GM23338 (cell line): ENCODE measurements at regions not wholly inside any gene's neighbourhood (a gene's known extent, or its start where the extent isn't known, plus 50 kb on each side); places are given as distances from the start of the nearest gene placed in this dataset.

Experiments
- CREB1 ChIP-seq: fragments of 250-450 bp; sonication (Bioruptor Pico); IDR thresholded peaks from 2 replicates; pipeline ENCODE4 v1.5.0; 2020; ENCODE audit warnings: low read depth, mild to moderate bottlenecking, moderate library complexity
- ETS1 ChIP-seq: IDR thresholded peaks from 2 replicates; pipeline ENCODE4 v1.6.1; 2016; ENCODE audit warnings: antibody characterized with exemption
- EZH2 ChIP-seq: fragments of 200-600 bp; sonication (generic); IDR thresholded peaks from one replicate; pipeline ENCODE4 v1.8.0; 2017; ENCODE audit warnings: antibody characterized with exemption, mild to moderate bottlenecking, low read depth; ENCODE audit not compliant: unreplicated experiment
- EZH2phosphoT487 ChIP-seq: fragments of 200-600 bp; sonication (generic); IDR thresholded peaks from one replicate; pipeline ENCODE4 v1.8.1; 2018; ENCODE audit warnings: antibody characterized with exemption; ENCODE audit not compliant: unreplicated experiment
- JUNB ChIP-seq: IDR thresholded peaks from one replicate; pipeline ENCODE4 v1.6.1; 2016; ENCODE audit warnings: antibody characterized with exemption; ENCODE audit not compliant: unreplicated experiment
- POLR2AphosphoS5 ChIP-seq: IDR thresholded peaks from 2 replicates; pipeline ENCODE4 v1.6.1; 2016; ENCODE audit warnings: antibody characterized with exemption, low read depth
- ZNF331 ChIP-seq: fragments of 250-450 bp; sonication (Bioruptor Pico); IDR thresholded peaks from 2 replicates; pipeline ENCODE4 v1.5.0; 2020; ENCODE audit warnings: low read depth, mild to moderate bottlenecking, moderate library complexity
- TF ChIP-seq, protein P1 (sequence below), 2 experiments: fragments of 200-600 bp in 1 of 2; sonication (generic) in 1 of 2; conservative IDR thresholded peaks; 2 replicates each; pipeline versions ENCODE4 v1.5.1 to v1.6.1; 2016 to 2017; ENCODE audit warnings: antibody characterized with exemption in 2 of 2, low read depth in 2 of 2, mild to moderate bottlenecking in 2 of 2, moderate library complexity in 1 of 2
- TF ChIP-seq, protein P2 (sequence below): IDR thresholded peaks from one replicate; pipeline ENCODE4 v1.6.1; 2018; ENCODE audit warnings: antibody characterized with exemption; ENCODE audit not compliant: unreplicated experiment

DNA sequence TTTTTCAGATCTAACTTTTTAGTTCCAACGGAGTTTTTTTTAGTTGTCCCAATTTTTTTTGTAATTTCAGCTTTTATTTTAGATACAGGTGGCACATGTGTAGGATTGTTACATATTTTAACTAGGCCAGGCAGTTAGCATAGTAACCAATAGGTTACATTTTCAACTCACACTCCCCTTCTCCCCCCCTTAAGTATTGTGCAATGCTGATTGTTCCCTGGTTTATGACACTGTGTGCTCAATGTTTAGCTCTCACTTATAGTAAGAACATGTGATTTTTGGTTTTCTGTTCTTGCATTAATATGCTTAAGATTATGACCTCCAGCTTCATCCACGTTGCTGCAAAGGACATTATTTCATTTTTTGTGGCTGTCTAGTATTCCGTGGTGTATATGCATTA lies 503.2 kb downstream of the CDH9 start:
- TF ChIP-seq, protein P1, sequence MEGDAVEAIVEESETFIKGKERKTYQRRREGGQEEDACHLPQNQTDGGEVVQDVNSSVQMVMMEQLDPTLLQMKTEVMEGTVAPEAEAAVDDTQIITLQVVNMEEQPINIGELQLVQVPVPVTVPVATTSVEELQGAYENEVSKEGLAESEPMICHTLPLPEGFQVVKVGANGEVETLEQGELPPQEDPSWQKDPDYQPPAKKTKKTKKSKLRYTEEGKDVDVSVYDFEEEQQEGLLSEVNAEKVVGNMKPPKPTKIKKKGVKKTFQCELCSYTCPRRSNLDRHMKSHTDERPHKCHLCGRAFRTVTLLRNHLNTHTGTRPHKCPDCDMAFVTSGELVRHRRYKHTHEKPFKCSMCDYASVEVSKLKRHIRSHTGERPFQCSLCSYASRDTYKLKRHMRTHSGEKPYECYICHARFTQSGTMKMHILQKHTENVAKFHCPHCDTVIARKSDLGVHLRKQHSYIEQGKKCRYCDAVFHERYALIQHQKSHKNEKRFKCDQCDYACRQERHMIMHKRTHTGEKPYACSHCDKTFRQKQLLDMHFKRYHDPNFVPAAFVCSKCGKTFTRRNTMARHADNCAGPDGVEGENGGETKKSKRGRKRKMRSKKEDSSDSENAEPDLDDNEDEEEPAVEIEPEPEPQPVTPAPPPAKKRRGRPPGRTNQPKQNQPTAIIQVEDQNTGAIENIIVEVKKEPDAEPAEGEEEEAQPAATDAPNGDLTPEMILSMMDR (conservative IDR thresholded peaks at IDR 0.05; ENCODE audit: low read depth in 2 of 2) = no peak
- TF ChIP-seq POLR2AphosphoS5 = no peak
- no peak for TF ChIP-seq CREB1 (CRISPR knock-in tag)
- TF ChIP-seq EZH2 = no peak
- TF ChIP-seq, protein P2, sequence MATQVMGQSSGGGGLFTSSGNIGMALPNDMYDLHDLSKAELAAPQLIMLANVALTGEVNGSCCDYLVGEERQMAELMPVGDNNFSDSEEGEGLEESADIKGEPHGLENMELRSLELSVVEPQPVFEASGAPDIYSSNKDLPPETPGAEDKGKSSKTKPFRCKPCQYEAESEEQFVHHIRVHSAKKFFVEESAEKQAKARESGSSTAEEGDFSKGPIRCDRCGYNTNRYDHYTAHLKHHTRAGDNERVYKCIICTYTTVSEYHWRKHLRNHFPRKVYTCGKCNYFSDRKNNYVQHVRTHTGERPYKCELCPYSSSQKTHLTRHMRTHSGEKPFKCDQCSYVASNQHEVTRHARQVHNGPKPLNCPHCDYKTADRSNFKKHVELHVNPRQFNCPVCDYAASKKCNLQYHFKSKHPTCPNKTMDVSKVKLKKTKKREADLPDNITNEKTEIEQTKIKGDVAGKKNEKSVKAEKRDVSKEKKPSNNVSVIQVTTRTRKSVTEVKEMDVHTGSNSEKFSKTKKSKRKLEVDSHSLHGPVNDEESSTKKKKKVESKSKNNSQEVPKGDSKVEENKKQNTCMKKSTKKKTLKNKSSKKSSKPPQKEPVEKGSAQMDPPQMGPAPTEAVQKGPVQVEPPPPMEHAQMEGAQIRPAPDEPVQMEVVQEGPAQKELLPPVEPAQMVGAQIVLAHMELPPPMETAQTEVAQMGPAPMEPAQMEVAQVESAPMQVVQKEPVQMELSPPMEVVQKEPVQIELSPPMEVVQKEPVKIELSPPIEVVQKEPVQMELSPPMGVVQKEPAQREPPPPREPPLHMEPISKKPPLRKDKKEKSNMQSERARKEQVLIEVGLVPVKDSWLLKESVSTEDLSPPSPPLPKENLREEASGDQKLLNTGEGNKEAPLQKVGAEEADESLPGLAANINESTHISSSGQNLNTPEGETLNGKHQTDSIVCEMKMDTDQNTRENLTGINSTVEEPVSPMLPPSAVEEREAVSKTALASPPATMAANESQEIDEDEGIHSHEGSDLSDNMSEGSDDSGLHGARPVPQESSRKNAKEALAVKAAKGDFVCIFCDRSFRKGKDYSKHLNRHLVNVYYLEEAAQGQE = no peak
- no peak for TF ChIP-seq EZH2phosphoT487
- no peak for TF ChIP-seq ETS1
- TF ChIP-seq ZNF331 = no peak
- TF ChIP-seq JUNB = no peak
